Endothelial cell of umbilical vein (primary cell): ENCODE measurements at regions not wholly inside any gene's neighbourhood (a gene's known extent, or its start where the extent isn't known, plus 50 kb on each side); places are given as distances from the start of the nearest gene placed in this dataset.

Experiments
- BruUV-seq: library from RNA; stranded (reverse); fragments of 400-500 nt; replicated peaks from 2 replicates; lab custom pipeline; 2021; lab: Mats Ljungman, UMichigan
- CTCF ChIA-PET: fragments of 300-600, 350-600 bp; sonication (Branson Sonifier 250); formaldehyde crosslinking; loops from one replicate; lab custom pipeline; 2021; ENCODE audit warnings: antibody characterized with exemption, inconsistent platforms; lab: Charles Lee
- POLR2A ChIA-PET: fragments of 300-600, 350-600 bp; sonication (Branson Sonifier 250); formaldehyde crosslinking; loops from one replicate; lab custom pipeline; 2021; ENCODE audit warnings: antibody characterized with exemption, inconsistent platforms; lab: Charles Lee
- DNase-seq: peaks from one replicate; pipeline ENCODE4 v3.0.0-alpha.2; 2011; ENCODE audit warnings: low read depth, low spot score
- FAIRE-seq: peaks from 2 replicates; lab custom pipeline; 2011; peaks lifted over from hg19 to GRCh38; lab: Jason Lieb, UNC
- H2AFZ ChIP-seq: 2 replicates; pipeline ENCODE4 v1.6.0; 2012; ENCODE audit warnings: low read depth, low read length, control low read depth, inconsistent platforms
- H3K27ac ChIP-seq: 2 replicates; pipeline ENCODE4 v1.5.1; 2011; ENCODE audit warnings: low read depth, mild to moderate bottlenecking, control low read depth, low read length, moderate library complexity; ENCODE audit not compliant: insufficient read depth
- H3K27me3 ChIP-seq, 2 experiments: 2 replicates each; pipeline versions ENCODE4 v1.6.0 to v1.6.1; 2011; ENCODE audit warnings: low read length in 2 of 2, mixed read lengths in 1 of 2; ENCODE audit not compliant: control insufficient read depth in 2 of 2, insufficient read depth in 2 of 2
- H3K36me3 ChIP-seq, 2 experiments: 2 replicates in 1 of 2; 3 replicates in 1 of 2; pipeline ENCODE4 v1.5.1; 2011; ENCODE audit warnings: low read length in 2 of 2, mild to moderate bottlenecking in 1 of 2, moderate library complexity in 1 of 2; ENCODE audit not compliant: control insufficient read depth in 2 of 2, insufficient read depth in 2 of 2; ENCODE audit errors: extremely low read depth in 1 of 2
- H3K4me1 ChIP-seq: 3 replicates; pipeline ENCODE4 v1.5.1; 2011; ENCODE audit warnings: mild to moderate bottlenecking, low read length; ENCODE audit not compliant: control insufficient read depth, insufficient read depth; ENCODE audit errors: extremely low read depth
- H3K4me2 ChIP-seq: 2 replicates; pipeline ENCODE4 v1.6.1; 2011; ENCODE audit warnings: low read length, control low read depth, mixed read lengths; ENCODE audit not compliant: insufficient read depth
- H3K4me3 ChIP-seq, 3 experiments: fragments of 200-600 bp in 1 of 3; sonication (generic), shearing (Covaris generic) in 1 of 3; replicated peaks in 1 of 3; 2 replicates each; pipeline ENCODE4 v1.5.1; 2011 to 2016; ENCODE audit warnings: control low read depth in 3 of 3, low read length in 3 of 3, mild to moderate bottlenecking in 2 of 3, inconsistent platforms in 1 of 3, low read depth in 1 of 3, moderate library complexity in 1 of 3; ENCODE audit not compliant: insufficient read depth in 1 of 3
- H3K79me2 ChIP-seq: 2 replicates; pipeline ENCODE4 v1.6.0; 2012; ENCODE audit warnings: low read length, inconsistent platforms; ENCODE audit not compliant: control insufficient read depth, insufficient read depth
- H3K9ac ChIP-seq: replicated peaks from 2 replicates; pipeline ENCODE3; 2011; ENCODE audit warnings: low read length, control low read depth; ENCODE audit not compliant: insufficient read depth; ENCODE audit errors: extremely low read depth
- H3K9me1 ChIP-seq: replicated peaks from 3 replicates; pipeline ENCODE4 v1.6.0; 2011; ENCODE audit warnings: mild to moderate bottlenecking, low read length; ENCODE audit not compliant: control insufficient read depth, insufficient read depth; ENCODE audit errors: extremely low read depth
- H3K9me3 ChIP-seq: replicated peaks from 2 replicates; pipeline ENCODE4 v1.5.1; 2012; ENCODE audit warnings: low read length, inconsistent platforms; ENCODE audit not compliant: control insufficient read depth, insufficient read depth
- H4K20me1 ChIP-seq: replicated peaks from 2 replicates; pipeline ENCODE3; 2011; ENCODE audit warnings: mild to moderate bottlenecking, low read length; ENCODE audit not compliant: control insufficient read depth, insufficient read depth; ENCODE audit errors: extremely low read depth
- EZH2 ChIP-seq: IDR thresholded peaks from 2 replicates; pipeline ENCODE4 v1.6.1; 2012; ENCODE audit warnings: borderline replicate concordance, low read depth, mild to moderate bottlenecking, moderate library complexity, low read length, inconsistent platforms; ENCODE audit not compliant: severe bottlenecking
- FOS ChIP-seq: IDR thresholded peaks from 2 replicates; pipeline ENCODE4 v1.6.1; 2011; ENCODE audit warnings: mild to moderate bottlenecking, low read length, moderate library complexity, borderline replicate concordance; ENCODE audit not compliant: insufficient read depth
- GATA2 ChIP-seq: IDR thresholded peaks from 2 replicates; pipeline ENCODE4 v1.7.0; 2011; ENCODE audit warnings: low read depth, mild to moderate bottlenecking, moderate library complexity, mixed read lengths, low read length; ENCODE audit not compliant: insufficient read length, insufficient read depth
- JUN ChIP-seq: IDR thresholded peaks from 2 replicates; pipeline ENCODE4 v1.6.1; 2011; ENCODE audit warnings: borderline replicate concordance, low read depth; ENCODE audit not compliant: insufficient read length, insufficient read depth
- MAX ChIP-seq: IDR thresholded peaks from 2 replicates; pipeline ENCODE4 v1.6.1; 2011; ENCODE audit not compliant: insufficient read depth, insufficient read length
- MYC ChIP-seq: IDR thresholded peaks from one replicate; pipeline ENCODE4 v1.6.1; 2011; ENCODE audit warnings: mild to moderate bottlenecking, low read depth, low read length
- POLR2A ChIP-seq: IDR thresholded peaks from 2 replicates; pipeline ENCODE4 v1.6.1; 2012; ENCODE audit warnings: low read depth, mild to moderate bottlenecking, control low read depth, low read length
- POLR2AphosphoS5 ChIP-seq: IDR thresholded peaks from 2 replicates; pipeline ENCODE4 v1.6.1; 2012; ENCODE audit warnings: low read depth, mild to moderate bottlenecking, control low read depth, low read length, moderate library complexity; ENCODE audit not compliant: insufficient read depth
- dilution Hi-C: fragments of 300-500 bp; cut with MboI; formaldehyde crosslinking; loops from one replicate; pipeline ENCODE4 v1.15.0; 2019; ENCODE audit warnings: low sequenced_read_pairs; ENCODE audit not compliant: extremely low pct_ligation_motif_present
- intact Hi-C: fragments of 100-400 bp; cut with micrococcal nuclease; formaldehyde crosslinking; loops from one replicate; pipeline ENCODE4 v1.10.0; 2022
- TF ChIP-seq, protein P1 (sequence below), 2 donors: IDR thresholded peaks; 1 replicate in 1 of 2; 2 replicates in 1 of 2; pipeline ENCODE4 v1.5.1; 2011; ENCODE audit warnings: low read length in 2 of 2, mild to moderate bottlenecking in 2 of 2, moderate library complexity in 2 of 2, control low read depth in 1 of 2, inconsistent platforms in 1 of 2, low read depth in 1 of 2; ENCODE audit not compliant: insufficient read depth in 1 of 2; ENCODE audit errors: extremely low read depth in 1 of 2

DNA sequence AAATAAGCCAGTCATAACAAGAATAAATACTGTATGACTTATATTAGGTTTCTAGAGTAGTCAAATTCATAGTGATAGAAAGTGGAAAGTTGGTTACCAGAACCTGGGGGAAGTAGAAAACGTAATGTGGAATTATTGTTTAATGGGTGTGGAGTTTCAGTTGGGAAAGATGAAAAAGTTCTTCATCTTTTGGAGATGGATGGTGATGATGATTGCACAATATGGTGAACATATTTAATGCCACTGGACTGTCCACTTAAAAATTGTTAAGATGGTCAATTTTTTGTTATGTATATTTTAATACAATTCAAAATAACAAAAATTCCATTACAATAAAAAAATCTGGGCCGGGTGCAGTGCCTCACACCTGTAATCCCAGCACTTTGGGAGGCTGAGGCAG lies 289.6 kb downstream of the ZIC3 start:
- no TSS peak for BruUV-seq
- no peak for DNase-seq
- no peaks in the 10 kb centered on the region for H3K36me3 ChIP-seq
- ChIA-PET CTCF (no interaction called here), POLR2A (no interaction called here)
- H3K4me1 ChIP-seq: no peaks in the 10 kb centered on the region
- no peak overlapping the region for H3K4me2 ChIP-seq
- no peak overlapping the region for H3K27ac ChIP-seq
- H4K20me1 ChIP-seq: no peaks in the 10 kb centered on the region
- FAIRE-seq: no peak
- no peaks in the 10 kb centered on the region for H3K9me3 ChIP-seq
- H3K79me2 ChIP-seq: no peaks in the 10 kb centered on the region
- TF ChIP-seq GATA2 (no peak), POLR2A (no peak)
- H3K9me1 ChIP-seq: no peaks in the 10 kb centered on the region
- H3K9ac ChIP-seq: no peak overlapping the region
- no peak overlapping the region for H3K4me3 ChIP-seq
- intact Hi-C loops (no loop called here), dilution Hi-C loops (no loop called here)
- H2AFZ ChIP-seq: no peak overlapping the region
- no peaks in the 10 kb centered on the region for H3K27me3 ChIP-seq

GRCh38 chrX:137858106-137858505 lies 292.2 kb downstream of the ZIC3 start:
- Histone ChIP-seq H3K9me3 (no peaks in the 10 kb centered on the region), H4K20me1 (no peaks in the 10 kb centered on the region), H3K4me2 (no peak overlapping the region), H3K79me2 (no peaks in the 10 kb centered on the region), H3K9me1 (no peaks in the 10 kb centered on the region), H3K27ac (no peak overlapping the region), H3K4me3 (no peak overlapping the region), H3K9ac (no peak overlapping the region), H3K4me1 (no peaks in the 10 kb centered on the region), H2AFZ (no peak overlapping the region), H3K27me3 (no peaks in the 10 kb centered on the region), H3K36me3 (no peaks in the 10 kb centered on the region)
- FAIRE-seq: no peak
- ChIA-PET CTCF (no interaction called here), POLR2A (no interaction called here)
- TF ChIP-seq MYC: no peak
- no peak for TF ChIP-seq JUN
- TF ChIP-seq EZH2: no peak
- no peak for TF ChIP-seq POLR2AphosphoS5
- TF ChIP-seq GATA2: no peak
- TF ChIP-seq POLR2A: no peak
- TF ChIP-seq, protein P1, sequence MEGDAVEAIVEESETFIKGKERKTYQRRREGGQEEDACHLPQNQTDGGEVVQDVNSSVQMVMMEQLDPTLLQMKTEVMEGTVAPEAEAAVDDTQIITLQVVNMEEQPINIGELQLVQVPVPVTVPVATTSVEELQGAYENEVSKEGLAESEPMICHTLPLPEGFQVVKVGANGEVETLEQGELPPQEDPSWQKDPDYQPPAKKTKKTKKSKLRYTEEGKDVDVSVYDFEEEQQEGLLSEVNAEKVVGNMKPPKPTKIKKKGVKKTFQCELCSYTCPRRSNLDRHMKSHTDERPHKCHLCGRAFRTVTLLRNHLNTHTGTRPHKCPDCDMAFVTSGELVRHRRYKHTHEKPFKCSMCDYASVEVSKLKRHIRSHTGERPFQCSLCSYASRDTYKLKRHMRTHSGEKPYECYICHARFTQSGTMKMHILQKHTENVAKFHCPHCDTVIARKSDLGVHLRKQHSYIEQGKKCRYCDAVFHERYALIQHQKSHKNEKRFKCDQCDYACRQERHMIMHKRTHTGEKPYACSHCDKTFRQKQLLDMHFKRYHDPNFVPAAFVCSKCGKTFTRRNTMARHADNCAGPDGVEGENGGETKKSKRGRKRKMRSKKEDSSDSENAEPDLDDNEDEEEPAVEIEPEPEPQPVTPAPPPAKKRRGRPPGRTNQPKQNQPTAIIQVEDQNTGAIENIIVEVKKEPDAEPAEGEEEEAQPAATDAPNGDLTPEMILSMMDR (IDR thresholded peaks at IDR 0.05; ENCODE audit: extremely low read depth in 1 of 2, insufficient read depth in 1 of 2, low read depth in 1 of 2, low read length in 2 of 2): no peak
- TF ChIP-seq FOS: no peak
- no peak for TF ChIP-seq MAX
- BruUV-seq: no TSS peak
- dilution Hi-C loops (no loop called here), intact Hi-C loops (no loop called here)
- no peak for DNase-seq
